Prostate gland (tissue), 2 donors: ENCODE measurements at regions not wholly inside any gene's neighbourhood (a gene's known extent, or its start where the extent isn't known, plus 50 kb on each side); places are given as distances from the start of the nearest gene placed in this dataset.

ENCODE experiments used
- CTCF ChIP-seq, 4 experiments: fragments of 200-600 bp in 2 of 4; fragments of 450-650 bp in 2 of 4; sonication (generic) in 2 of 4; IDR thresholded peaks; 1 replicate in 3 of 4; 2 replicates in 1 of 4; pipeline ENCODE4 v1.5.1; 2016 to 2019; ENCODE audit warnings: antibody characterized with exemption in 4 of 4, mild to moderate bottlenecking in 2 of 4, moderate library complexity in 2 of 4
- POLR2AphosphoS5 ChIP-seq: sonication (generic); formaldehyde crosslinking; IDR thresholded peaks from one replicate; pipeline ENCODE4 v1.6.1; 2017; ENCODE audit warnings: antibody characterized with exemption

GRCh38 chr11:42661942-42662341 is 649.9 kb upstream of the API5 start:
- no peak for TF ChIP-seq POLR2AphosphoS5
- no peak for TF ChIP-seq CTCF (IDR thresholded peaks at IDR 0.05)
